Liver (tissue), 8 donors: ENCODE measurements at regions not wholly inside any gene's neighbourhood (a gene's known extent, or its start where the extent isn't known, plus 50 kb on each side); places are given as distances from the start of the nearest gene placed in this dataset.

Experiments used
- DNase-seq: peaks from one replicate; pipeline ENCODE4 v3.0.0-alpha.2; 2017; ENCODE audit warnings: low spot score
- H3K27ac ChIP-seq, 2 donors: one replicate each; pipeline ENCODE4 v1.7.0; 2013; ENCODE audit warnings: inconsistent platforms in 2 of 2, low read length in 2 of 2, control low read depth in 1 of 2, low read depth in 1 of 2, mild to moderate bottlenecking in 1 of 2
- H3K27me3 ChIP-seq, 4 donors: one replicate each; pipeline versions ENCODE4 v1.6.1 to v1.7.0; 2013; ENCODE audit warnings: low read length in 3 of 4, inconsistent platforms in 1 of 4, mild to moderate bottlenecking in 1 of 4, moderate library complexity in 1 of 4; ENCODE audit not compliant: control insufficient read depth in 4 of 4, insufficient read depth in 4 of 4
- H3K36me3 ChIP-seq, 4 donors: one replicate each; pipeline versions ENCODE4 v1.6.1 to v1.7.0; 2013; ENCODE audit warnings: low read length in 3 of 4, mild to moderate bottlenecking in 3 of 4, low read depth in 1 of 4, moderate library complexity in 1 of 4; ENCODE audit not compliant: control insufficient read depth in 4 of 4, insufficient read depth in 3 of 4
- H3K4me1 ChIP-seq, 4 donors: one replicate each; pipeline versions ENCODE4 v1.6.1 to v1.7.0; 2013; ENCODE audit warnings: low read length in 3 of 4, mild to moderate bottlenecking in 3 of 4, moderate library complexity in 1 of 4; ENCODE audit not compliant: control insufficient read depth in 4 of 4, insufficient read depth in 4 of 4
- H3K4me3 ChIP-seq, 3 donors: one replicate each; pipeline versions ENCODE4 v1.6.1 to v1.7.0; 2013; ENCODE audit warnings: low read length in 3 of 3, control low read depth in 1 of 3, low read depth in 1 of 3, mild to moderate bottlenecking in 1 of 3
- H3K9ac ChIP-seq, 2 donors: one replicate each; pipeline ENCODE4 v1.7.0; 2013; ENCODE audit warnings: low read length in 2 of 2, mild to moderate bottlenecking in 2 of 2, moderate library complexity in 2 of 2, control low read depth in 1 of 2, low read depth in 1 of 2
- H3K9me3 ChIP-seq, 4 donors: one replicate each; pipeline versions ENCODE4 v1.6.1 to v1.7.0; 2013; ENCODE audit warnings: low read length in 3 of 4; ENCODE audit not compliant: control insufficient read depth in 4 of 4
- EGR1 ChIP-seq, 2 donors: IDR thresholded peaks; 2 replicates each; pipeline ENCODE4 v1.6.1; 2016 to 2018; ENCODE audit warnings: antibody characterized with exemption in 2 of 2, low read depth in 2 of 2
- FOXA1 ChIP-seq: IDR thresholded peaks from 2 replicates; pipeline ENCODE4 v1.6.1; 2016; ENCODE audit warnings: antibody characterized with exemption
- FOXA2 ChIP-seq: IDR thresholded peaks from 2 replicates; pipeline ENCODE4 v1.6.1; 2016; ENCODE audit warnings: antibody characterized with exemption
- HNF4A ChIP-seq, 2 donors: conservative IDR thresholded peaks; 2 replicates each; pipeline ENCODE4 v1.6.1; 2016; ENCODE audit warnings: antibody characterized with exemption in 2 of 2, mild to moderate bottlenecking in 2 of 2
- NR2F2 ChIP-seq: IDR thresholded peaks from 2 replicates; pipeline ENCODE4 v1.6.1; 2016; ENCODE audit warnings: antibody characterized with exemption
- RXRA ChIP-seq, 2 donors: IDR thresholded peaks; 2 replicates each; pipeline ENCODE4 v1.6.1; 2017 to 2018; ENCODE audit warnings: antibody characterized with exemption in 2 of 2, mild to moderate bottlenecking in 1 of 2
- TAF1 ChIP-seq: conservative IDR thresholded peaks from 2 replicates; pipeline ENCODE4 v1.6.1; 2016; ENCODE audit warnings: antibody characterized with exemption, mild to moderate bottlenecking
- YY1 ChIP-seq: IDR thresholded peaks from 2 replicates; pipeline ENCODE4 v1.6.1; 2016; ENCODE audit warnings: antibody characterized with exemption, mild to moderate bottlenecking
- WGBS: extraction: QIAGEN DNeasy Blood & Tissue Kit; methylation state at CpG from one replicate; pipeline ENCODE4 v1.1.7; 2013; 5-methylcytosine and 5-hydroxymethylcytosine counted together
- TF ChIP-seq, protein P1 (sequence below): IDR thresholded peaks from 2 replicates; pipeline ENCODE4 v1.6.1; 2016; ENCODE audit warnings: antibody characterized with exemption
- TF ChIP-seq, protein P2 (sequence below): IDR thresholded peaks from 2 replicates; pipeline ENCODE4 v1.6.1; 2016; ENCODE audit warnings: antibody characterized with exemption
- TF ChIP-seq, protein P3 (sequence below): IDR thresholded peaks from 2 replicates; pipeline ENCODE4 v1.6.1; 2016; ENCODE audit warnings: antibody characterized with exemption
- TF ChIP-seq, protein P4 (sequence below): fragments of 150-350 bp; IDR thresholded peaks from 2 replicates; pipeline ENCODE4 v1.5.1; 2017; ENCODE audit warnings: improper control_type of control experiment, low read depth, low read length; ENCODE audit not compliant: missing input control
- donor health status: healthy.
- donor health status: healthy.
- donor health status: healthy.
- donor health status: healthy.
- donor health status: healthy.

DNA sequence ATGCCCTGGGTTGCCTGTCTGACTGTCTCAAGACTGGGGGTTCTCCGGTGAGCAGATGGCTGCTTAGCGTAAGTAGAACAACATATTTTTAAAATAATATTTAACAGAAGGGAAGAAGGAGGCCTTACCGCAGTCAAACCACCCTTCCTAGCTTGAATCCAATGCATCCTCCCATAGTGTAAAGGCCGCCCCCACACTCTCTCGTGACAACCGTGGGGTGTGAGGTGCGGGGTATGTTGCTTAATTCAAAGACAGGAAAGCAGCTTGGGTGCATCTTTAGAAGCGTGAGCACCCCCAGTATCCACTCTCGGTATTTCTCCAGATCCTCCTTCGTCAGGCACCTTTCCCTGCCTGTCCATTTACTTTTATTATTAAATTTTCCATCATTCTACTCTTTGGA, 501.2 kb upstream of the CDH4 start (continued):
- TF ChIP-seq EGR1 (IDR thresholded peaks at IDR 0.05; ENCODE audit: low read depth in 2 of 2) (no peak), NR2F2 (no peak)
- TF ChIP-seq, protein P1, sequence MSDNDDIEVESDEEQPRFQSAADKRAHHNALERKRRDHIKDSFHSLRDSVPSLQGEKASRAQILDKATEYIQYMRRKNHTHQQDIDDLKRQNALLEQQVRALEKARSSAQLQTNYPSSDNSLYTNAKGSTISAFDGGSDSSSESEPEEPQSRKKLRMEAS: no peak

DNA sequence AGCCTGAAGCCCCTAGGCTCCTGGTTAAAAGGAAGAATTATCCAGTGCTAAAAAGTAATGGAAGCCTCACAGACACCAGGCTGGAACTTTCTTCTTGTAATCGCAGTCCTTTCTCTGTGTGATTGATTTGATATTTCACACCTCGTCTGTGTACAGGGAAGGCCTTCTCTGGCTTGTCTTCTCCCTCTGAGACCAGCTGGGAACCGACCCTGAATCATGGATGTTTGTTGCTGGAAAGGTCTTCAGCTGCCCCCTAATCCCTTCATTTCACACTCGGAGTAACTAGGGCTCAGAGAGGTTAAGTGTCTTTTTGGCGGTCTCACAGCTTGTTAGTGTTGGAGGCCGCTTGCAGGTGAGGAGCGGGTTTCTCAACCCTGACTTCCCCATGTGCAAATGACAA, 500.2 kb upstream of the CDH4 start:
- H3K27me3 ChIP-seq: no peaks in the 10 kb centered on the region
- no peak overlapping the region for H3K9ac ChIP-seq
- DNase-seq: no peak
- no peaks in the 10 kb centered on the region for H3K36me3 ChIP-seq
- H3K9me3 ChIP-seq: no peaks in the 10 kb centered on the region
- TF ChIP-seq, protein P2, sequence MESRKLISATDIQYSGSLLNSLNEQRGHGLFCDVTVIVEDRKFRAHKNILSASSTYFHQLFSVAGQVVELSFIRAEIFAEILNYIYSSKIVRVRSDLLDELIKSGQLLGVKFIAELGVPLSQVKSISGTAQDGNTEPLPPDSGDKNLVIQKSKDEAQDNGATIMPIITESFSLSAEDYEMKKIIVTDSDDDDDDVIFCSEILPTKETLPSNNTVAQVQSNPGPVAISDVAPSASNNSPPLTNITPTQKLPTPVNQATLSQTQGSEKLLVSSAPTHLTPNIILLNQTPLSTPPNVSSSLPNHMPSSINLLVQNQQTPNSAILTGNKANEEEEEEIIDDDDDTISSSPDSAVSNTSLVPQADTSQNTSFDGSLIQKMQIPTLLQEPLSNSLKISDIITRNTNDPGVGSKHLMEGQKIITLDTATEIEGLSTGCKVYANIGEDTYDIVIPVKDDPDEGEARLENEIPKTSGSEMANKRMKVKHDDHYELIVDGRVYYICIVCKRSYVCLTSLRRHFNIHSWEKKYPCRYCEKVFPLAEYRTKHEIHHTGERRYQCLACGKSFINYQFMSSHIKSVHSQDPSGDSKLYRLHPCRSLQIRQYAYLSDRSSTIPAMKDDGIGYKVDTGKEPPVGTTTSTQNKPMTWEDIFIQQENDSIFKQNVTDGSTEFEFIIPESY: no peak
- TF ChIP-seq, protein P3, sequence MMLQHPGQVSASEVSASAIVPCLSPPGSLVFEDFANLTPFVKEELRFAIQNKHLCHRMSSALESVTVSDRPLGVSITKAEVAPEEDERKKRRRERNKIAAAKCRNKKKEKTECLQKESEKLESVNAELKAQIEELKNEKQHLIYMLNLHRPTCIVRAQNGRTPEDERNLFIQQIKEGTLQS: no peak
- no peak for TF ChIP-seq TAF1
- TF ChIP-seq NR2F2: no peak
- H3K4me1 ChIP-seq: no peaks in the 10 kb centered on the region
- no peak overlapping the region for H3K4me3 ChIP-seq
- WGBS: 74% methylated on average over 7 of the region's 7 CpGs
- no peak overlapping the region for H3K27ac ChIP-seq

DNA sequence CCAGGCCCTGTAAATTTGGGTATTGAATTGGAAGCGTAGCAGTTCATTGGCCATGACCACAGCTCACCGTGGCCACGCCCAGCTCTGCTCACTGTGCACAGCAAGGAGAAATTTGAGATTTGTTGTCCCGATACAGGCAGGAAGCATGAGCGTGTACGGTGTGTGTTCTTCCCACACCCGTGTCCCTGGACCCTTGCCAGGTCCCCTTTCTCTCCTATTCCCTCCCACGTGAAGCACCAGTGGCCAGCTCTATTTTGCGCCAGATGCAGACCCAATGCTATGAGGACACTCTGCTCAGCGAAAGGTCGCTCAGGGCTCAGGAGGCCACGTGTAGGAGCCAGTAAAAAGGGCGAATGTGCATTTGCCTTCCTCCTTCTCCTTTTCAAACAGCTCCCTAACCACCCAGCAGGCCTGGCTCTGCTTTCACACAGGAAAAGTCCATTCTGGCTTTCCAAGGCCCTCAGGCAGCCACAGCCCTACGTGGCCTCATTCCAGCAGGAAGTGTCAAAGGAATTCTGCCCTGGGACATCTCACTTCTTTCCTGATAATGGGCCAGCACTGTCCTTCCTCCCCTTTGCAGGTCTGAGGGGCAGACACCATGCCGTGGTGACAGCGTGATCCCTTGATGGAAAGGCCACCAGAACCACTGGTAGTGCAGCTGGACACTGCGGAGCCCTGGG, 499.2 kb upstream of the CDH4 start:
- Histone ChIP-seq H3K36me3 (no peaks in the 10 kb centered on the region), H3K4me1 (no peaks in the 10 kb centered on the region), H3K27ac (no peak overlapping the region), H3K9me3 (no peaks in the 10 kb centered on the region), H3K9ac (no peak overlapping the region), H3K27me3 (no peaks in the 10 kb centered on the region), H3K4me3 (no peak overlapping the region)
- 75% methylated on average over 17 of the region's 17 CpGs for WGBS
- no peak for DNase-seq
- TF ChIP-seq HNF4A (conservative IDR thresholded peaks at IDR 0.05) (no peak), YY1 (no peak), FOXA2 (no peak), EGR1 (IDR thresholded peaks at IDR 0.05; ENCODE audit: low read depth in 2 of 2) (no peak), RXRA (IDR thresholded peaks at IDR 0.05) (no peak), FOXA1 (no peak)
- TF ChIP-seq, protein P3: no peak
- TF ChIP-seq, protein P4, sequence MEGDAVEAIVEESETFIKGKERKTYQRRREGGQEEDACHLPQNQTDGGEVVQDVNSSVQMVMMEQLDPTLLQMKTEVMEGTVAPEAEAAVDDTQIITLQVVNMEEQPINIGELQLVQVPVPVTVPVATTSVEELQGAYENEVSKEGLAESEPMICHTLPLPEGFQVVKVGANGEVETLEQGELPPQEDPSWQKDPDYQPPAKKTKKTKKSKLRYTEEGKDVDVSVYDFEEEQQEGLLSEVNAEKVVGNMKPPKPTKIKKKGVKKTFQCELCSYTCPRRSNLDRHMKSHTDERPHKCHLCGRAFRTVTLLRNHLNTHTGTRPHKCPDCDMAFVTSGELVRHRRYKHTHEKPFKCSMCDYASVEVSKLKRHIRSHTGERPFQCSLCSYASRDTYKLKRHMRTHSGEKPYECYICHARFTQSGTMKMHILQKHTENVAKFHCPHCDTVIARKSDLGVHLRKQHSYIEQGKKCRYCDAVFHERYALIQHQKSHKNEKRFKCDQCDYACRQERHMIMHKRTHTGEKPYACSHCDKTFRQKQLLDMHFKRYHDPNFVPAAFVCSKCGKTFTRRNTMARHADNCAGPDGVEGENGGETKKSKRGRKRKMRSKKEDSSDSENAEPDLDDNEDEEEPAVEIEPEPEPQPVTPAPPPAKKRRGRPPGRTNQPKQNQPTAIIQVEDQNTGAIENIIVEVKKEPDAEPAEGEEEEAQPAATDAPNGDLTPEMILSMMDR: no peak
